GM23338 (cell line): ENCODE measurements at regions not wholly inside any gene's neighbourhood (a gene's known extent, or its start where the extent isn't known, plus 50 kb on each side); places are given as distances from the start of the nearest gene placed in this dataset.

ENCODE experiments used
- ATAC-seq: fragments of 200-7000 bp; cut with Tn5 transposase; 3 replicates; pipeline ENCODE4 v1.9.1; 2020
- DNase-seq: peaks from one replicate; pipeline ENCODE4 v3.0.0-alpha.2; 2015; ENCODE audit warnings: low spot score
- H2AFZ ChIP-seq: fragments of 200-600 bp; sonication (generic); 2 replicates; pipeline ENCODE4 v1.8.0; 2016; ENCODE audit warnings: antibody characterized with exemption, mild to moderate bottlenecking, moderate library complexity
- H3F3A ChIP-seq: fragments of 200-600 bp; sonication (generic); replicated peaks from 2 replicates; pipeline ENCODE4 v1.8.0; 2017; ENCODE audit warnings: antibody characterized with exemption, mixed run types, low read depth
- H3K27ac ChIP-seq: fragments of 200-600 bp; sonication (generic); 2 replicates; pipeline ENCODE4 v1.6.1; 2016; ENCODE audit warnings: low read depth
- H3K27me3 ChIP-seq: fragments of 200-600 bp; sonication (generic); 2 replicates; pipeline ENCODE4 v1.8.0; 2016; ENCODE audit warnings: mild to moderate bottlenecking, mixed run types, moderate library complexity; ENCODE audit not compliant: insufficient read depth
- H3K36me3 ChIP-seq: fragments of 200-600 bp; sonication (generic); 2 replicates; pipeline ENCODE4 v1.8.0; 2016; ENCODE audit warnings: mild to moderate bottlenecking; ENCODE audit not compliant: insufficient read depth
- H3K4me1 ChIP-seq: fragments of 200-600 bp; sonication (generic); 2 replicates; pipeline ENCODE4 v1.8.0; 2016; ENCODE audit warnings: mild to moderate bottlenecking, moderate library complexity; ENCODE audit not compliant: insufficient read depth
- H3K4me2 ChIP-seq: fragments of 200-600 bp; sonication (generic); 2 replicates; pipeline ENCODE4 v1.7.1; 2017; ENCODE audit warnings: mixed run types
- H3K4me3 ChIP-seq: fragments of 200-600 bp; sonication (generic); 2 replicates; pipeline ENCODE4 v1.6.1; 2016; ENCODE audit warnings: mixed run types
- H3K79me2 ChIP-seq: fragments of 200-600 bp; sonication (generic); replicated peaks from 2 replicates; pipeline ENCODE4 v1.8.0; 2017; ENCODE audit warnings: mild to moderate bottlenecking; ENCODE audit not compliant: insufficient read depth
- H3K9me2 ChIP-seq: fragments of 200-600 bp; sonication (generic); 2 replicates; pipeline ENCODE4 v1.8.0; 2017; ENCODE audit not compliant: insufficient read depth
- H4K20me1 ChIP-seq: fragments of 200-600 bp; sonication (generic); replicated peaks from 2 replicates; pipeline ENCODE4 v1.8.0; 2017; ENCODE audit warnings: mild to moderate bottlenecking; ENCODE audit not compliant: insufficient read depth
- H3K27ac Mint-ChIP-seq: 2 replicates; pipeline ENCODE4 v1.8.0; 2020; ENCODE audit warnings: inconsistent platforms, mild to moderate bottlenecking, moderate library complexity, mixed read lengths
- H3K27me3 Mint-ChIP-seq: 3 replicates; pipeline ENCODE4 v1.8.0; 2022; ENCODE audit warnings: low read depth, mild to moderate bottlenecking, moderate library complexity, mixed read lengths, inconsistent platforms; ENCODE audit not compliant: insufficient read depth, poor library complexity
- H3K36me3 Mint-ChIP-seq: 3 replicates; pipeline ENCODE4 v1.8.0; 2021; ENCODE audit warnings: low read depth, mild to moderate bottlenecking, inconsistent platforms, moderate library complexity, mixed read lengths
- H3K4me1 Mint-ChIP-seq: 3 replicates; pipeline ENCODE4 v1.8.0; 2020; ENCODE audit warnings: mild to moderate bottlenecking, inconsistent platforms, mixed read lengths
- H3K4me3 Mint-ChIP-seq: 3 replicates; pipeline ENCODE4 v1.8.0; 2021; ENCODE audit warnings: moderate library complexity, mild to moderate bottlenecking, inconsistent platforms, mixed read lengths
- H3K9me3 Mint-ChIP-seq: 3 replicates; pipeline ENCODE4 v1.8.0; 2020; ENCODE audit warnings: moderate library complexity, mild to moderate bottlenecking, inconsistent platforms, mixed read lengths
- CREB1 ChIP-seq: fragments of 250-450 bp; sonication (Bioruptor Pico); IDR thresholded peaks from 2 replicates; pipeline ENCODE4 v1.5.0; 2020; ENCODE audit warnings: low read depth, mild to moderate bottlenecking, moderate library complexity
- CTCF ChIP-seq, 2 experiments: fragments of 200-600 bp in 1 of 2; sonication (generic) in 1 of 2; conservative IDR thresholded peaks; 2 replicates each; pipeline versions ENCODE4 v1.5.1 to v1.6.1; 2016 to 2017; ENCODE audit warnings: antibody characterized with exemption in 2 of 2, low read depth in 2 of 2, mild to moderate bottlenecking in 2 of 2, moderate library complexity in 1 of 2
- EZH2 ChIP-seq: fragments of 200-600 bp; sonication (generic); IDR thresholded peaks from one replicate; pipeline ENCODE4 v1.8.0; 2017; ENCODE audit warnings: antibody characterized with exemption, mild to moderate bottlenecking, low read depth; ENCODE audit not compliant: unreplicated experiment
- EZH2phosphoT487 ChIP-seq: fragments of 200-600 bp; sonication (generic); IDR thresholded peaks from one replicate; pipeline ENCODE4 v1.8.1; 2018; ENCODE audit warnings: antibody characterized with exemption; ENCODE audit not compliant: unreplicated experiment
- JUNB ChIP-seq: IDR thresholded peaks from one replicate; pipeline ENCODE4 v1.6.1; 2016; ENCODE audit warnings: antibody characterized with exemption; ENCODE audit not compliant: unreplicated experiment
- NANOG ChIP-seq: IDR thresholded peaks from 2 replicates; pipeline ENCODE4 v1.6.1; 2016; ENCODE audit warnings: antibody characterized with exemption, borderline replicate concordance
- POLR2AphosphoS5 ChIP-seq: IDR thresholded peaks from 2 replicates; pipeline ENCODE4 v1.6.1; 2016; ENCODE audit warnings: antibody characterized with exemption, low read depth
- REST ChIP-seq: IDR thresholded peaks from one replicate; pipeline ENCODE4 v1.6.1; 2018; ENCODE audit warnings: antibody characterized with exemption; ENCODE audit not compliant: unreplicated experiment
- ZNF114 ChIP-seq: fragments of 250-450 bp; sonication (Bioruptor Pico); IDR thresholded peaks from 2 replicates; pipeline ENCODE4 v1.5.0; 2020; ENCODE audit warnings: mild to moderate bottlenecking, moderate library complexity
- TF ChIP-seq, protein P1 (sequence below): IDR thresholded peaks from 2 replicates; pipeline ENCODE4 v1.6.1; 2016; ENCODE audit warnings: antibody characterized with exemption

DNA sequence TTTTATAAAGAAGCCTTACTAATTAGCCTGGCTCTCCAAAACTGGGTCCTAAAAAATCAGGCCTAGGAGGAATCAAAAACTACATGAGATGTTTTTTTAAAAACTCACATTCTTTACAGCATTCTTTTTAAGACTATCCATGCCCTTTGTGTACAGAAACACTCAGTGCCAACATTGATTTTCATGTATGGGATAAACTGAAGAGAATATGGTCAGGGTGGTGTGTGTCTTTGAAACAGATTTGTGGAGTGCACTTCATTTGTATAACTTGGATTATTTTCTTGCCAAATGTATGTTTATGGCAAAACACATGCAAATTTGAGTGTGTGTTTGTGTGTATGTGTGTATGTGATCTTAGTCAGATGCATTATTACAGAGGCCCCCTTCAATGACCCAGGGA lies 283.6 kb upstream of the ATP5MC3 start:
- TF ChIP-seq REST (no peak), CTCF (conservative IDR thresholded peaks at IDR 0.05; ENCODE audit: low read depth in 2 of 2) (no peak)
- peaks cover 10% of the 10 kb centered on the region for H3K36me3 Mint-ChIP-seq

GRCh38 chr2:175464311-175464670 lies 282.8 kb upstream of the ATP5MC3 start:
- no peaks in the 10 kb centered on the region for H3K36me3 ChIP-seq
- no peaks in the 10 kb centered on the region for H3F3A ChIP-seq
- no peaks in the 10 kb centered on the region for H3K79me2 ChIP-seq
- TF ChIP-seq EZH2 (no peak), JUNB (no peak), CREB1 (CRISPR knock-in tag) (no peak), CTCF (conservative IDR thresholded peaks at IDR 0.05; ENCODE audit: low read depth in 2 of 2) (no peak), EZH2phosphoT487 (no peak), NANOG (no peak), ZNF114 (CRISPR knock-in tag) (no peak), POLR2AphosphoS5 (no peak)
- TF ChIP-seq, protein P1, sequence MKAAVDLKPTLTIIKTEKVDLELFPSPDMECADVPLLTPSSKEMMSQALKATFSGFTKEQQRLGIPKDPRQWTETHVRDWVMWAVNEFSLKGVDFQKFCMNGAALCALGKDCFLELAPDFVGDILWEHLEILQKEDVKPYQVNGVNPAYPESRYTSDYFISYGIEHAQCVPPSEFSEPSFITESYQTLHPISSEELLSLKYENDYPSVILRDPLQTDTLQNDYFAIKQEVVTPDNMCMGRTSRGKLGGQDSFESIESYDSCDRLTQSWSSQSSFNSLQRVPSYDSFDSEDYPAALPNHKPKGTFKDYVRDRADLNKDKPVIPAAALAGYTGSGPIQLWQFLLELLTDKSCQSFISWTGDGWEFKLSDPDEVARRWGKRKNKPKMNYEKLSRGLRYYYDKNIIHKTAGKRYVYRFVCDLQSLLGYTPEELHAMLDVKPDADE = no peak
- Mint-ChIP-seq H3K9me3 (peaks cover 26% of the 10 kb centered on the region), H3K27ac (no peak overlapping the region), H3K36me3 (peaks cover 16% of the 10 kb centered on the region), H3K4me1 (peaks cover 28% of the 10 kb centered on the region), H3K4me3 (no peak overlapping the region), H3K27me3 (peaks cover 6% of the 10 kb centered on the region)
- H3K27me3 ChIP-seq = no peaks in the 10 kb centered on the region
- H3K4me1 ChIP-seq = peaks cover 19% of the 10 kb centered on the region
- DNase-seq (no peak), ATAC-seq (no peak)
- H3K9me2 ChIP-seq = no peaks in the 10 kb centered on the region
- H3K4me3 ChIP-seq = no peak overlapping the region
- no peaks in the 10 kb centered on the region for H4K20me1 ChIP-seq
- no peak overlapping the region for H3K4me2 ChIP-seq
- peak overlapping the region; percentile 82; the same call in 1 of the 2 replicates for H2AFZ ChIP-seq
- no peak overlapping the region for H3K27ac ChIP-seq

More for the DNA sequence above, 283.6 kb upstream of the ATP5MC3 start:
- Histone ChIP-seq H3K27ac (no peak overlapping the region), H3K36me3 (no peaks in the 10 kb centered on the region), H3K4me2 (no peak overlapping the region), H3K79me2 (no peaks in the 10 kb centered on the region), H4K20me1 (no peaks in the 10 kb centered on the region), H2AFZ (no peak overlapping the region), H3K4me1 (peaks cover 24% of the 10 kb centered on the region), H3K9me2 (no peaks in the 10 kb centered on the region), H3K4me3 (no peak overlapping the region), H3F3A (no peaks in the 10 kb centered on the region), H3K27me3 (no peaks in the 10 kb centered on the region)
- Mint-ChIP-seq H3K4me3 (no peak overlapping the region), H3K9me3 (peaks cover 21% of the 10 kb centered on the region), H3K4me1 (peaks cover 35% of the 10 kb centered on the region), H3K27me3 (peaks cover 6% of the 10 kb centered on the region), H3K27ac (no peak overlapping the region)
- DNase-seq (no peak), ATAC-seq (no peak)
